K562 (cell line): ENCODE measurements at regions not wholly inside any gene's neighbourhood (a gene's known extent, or its start where the extent isn't known, plus 50 kb on each side); places are given as distances from the start of the nearest gene placed in this dataset.

Experiments used
- ATAC-seq: fragments of 200-7000 bp; cut with Tn5 transposase; 3 replicates; pipeline ENCODE4 v1.9.1; 2020; ENCODE audit warnings: moderate library complexity
- BruUV-seq: library from RNA; stranded (reverse); fragments of 400-500 nt; replicated peaks from 2 replicates; lab custom pipeline; 2021; lab: Mats Ljungman, UMichigan
- CTCF ChIA-PET: fragments of 300-600 bp; formaldehyde crosslinking; extraction: SDS; loops from one replicate; lab custom pipeline; 2021; ENCODE audit warnings: low intra/inter-chr PET ratio; lab: Yijun Ruan, JAX
- POLR2A ChIA-PET: fragments of 300-600, 350-650 bp; sonication (Branson Sonifier 250); formaldehyde crosslinking; extraction: SDS; loops from one replicate; lab custom pipeline; 2021; ENCODE audit warnings: antibody characterized with exemption, inconsistent platforms; lab: Yijun Ruan, JAX
- DNase-seq, 4 experiments: peaks; one replicate each; pipeline versions ENCODE4 v3.0.0 to v3.0.0-alpha.2; 2011 to 2018; ENCODE audit warnings: low spot score in 3 of 4, mixed read lengths in 3 of 4; ENCODE audit errors: extremely low read depth in 1 of 4
- FAIRE-seq: peaks from 2 replicates; lab custom pipeline; 2011; peaks lifted over from hg19 to GRCh38; lab: Jason Lieb, UNC
- H2AFZ ChIP-seq: 2 replicates; pipeline ENCODE4 v1.6.0; 2011; ENCODE audit warnings: low read depth, low read length, control low read depth, inconsistent platforms
- H3K27ac ChIP-seq: fragments of 200-600 bp; 3 replicates; pipeline ENCODE4 v1.8.0; 2011; ENCODE audit warnings: low read depth, mild to moderate bottlenecking, control low read depth, inconsistent platforms, low read length, moderate library complexity, mixed read lengths; ENCODE audit errors: extremely low read depth
- H3K27me3 ChIP-seq, 2 experiments: fragments of 300-600 bp in 1 of 2; 2 replicates in 1 of 2; 3 replicates in 1 of 2; pipeline versions ENCODE4 v1.6.0 to v1.8.0; 2011; ENCODE audit warnings: inconsistent platforms in 2 of 2, low read length in 2 of 2, mild to moderate bottlenecking in 1 of 2, mixed read lengths in 1 of 2, moderate library complexity in 1 of 2; ENCODE audit not compliant: control insufficient read depth in 2 of 2, insufficient read depth in 2 of 2
- H3K36me3 ChIP-seq: fragments of 300-600 bp; 3 replicates; pipeline ENCODE4 v1.8.0; 2011; ENCODE audit warnings: mild to moderate bottlenecking, low read length, inconsistent platforms; ENCODE audit not compliant: control insufficient read depth, insufficient read depth
- H3K4me1 ChIP-seq, 2 experiments: fragments of 200-600 bp in 1 of 2; replicated peaks in 1 of 2; 2 replicates in 1 of 2; 3 replicates in 1 of 2; pipeline versions ENCODE4 v1.5.1 to v1.8.0; 2011; ENCODE audit warnings: inconsistent platforms in 2 of 2, low read length in 2 of 2, mild to moderate bottlenecking in 1 of 2, mixed read lengths in 1 of 2, moderate library complexity in 1 of 2; ENCODE audit not compliant: control insufficient read depth in 2 of 2, insufficient read depth in 2 of 2
- H3K4me2 ChIP-seq: 2 replicates; pipeline ENCODE4 v1.6.1; 2011; ENCODE audit warnings: low read length, control low read depth, inconsistent platforms, mixed read lengths; ENCODE audit not compliant: insufficient read depth
- H3K4me3 ChIP-seq: fragments of 200-600 bp; sonication (generic), shearing (Covaris generic); 2 replicates; pipeline ENCODE4 v1.5.1; 2016; ENCODE audit warnings: control low read depth, inconsistent platforms
- H3K79me2 ChIP-seq: fragments of 200-600 bp; 3 replicates; pipeline ENCODE4 v1.8.0; 2011; ENCODE audit warnings: low read length, inconsistent platforms; ENCODE audit not compliant: control insufficient read depth, insufficient read depth
- H3K9ac ChIP-seq, 2 experiments: 2 replicates each; pipeline versions ENCODE4 v1.6.0 to v1.6.1; 2011; ENCODE audit warnings: low read depth in 2 of 2, low read length in 2 of 2, control low read depth in 1 of 2, inconsistent platforms in 1 of 2, mild to moderate bottlenecking in 1 of 2, mixed read lengths in 1 of 2; ENCODE audit not compliant: insufficient read depth in 1 of 2
- H3K9me1 ChIP-seq: one replicate; pipeline ENCODE4 v1.6.0; 2011; ENCODE audit warnings: inconsistent platforms, mild to moderate bottlenecking, low read length, moderate library complexity; ENCODE audit not compliant: control insufficient read depth, insufficient read depth
- H3K9me3 ChIP-seq: replicated peaks from 2 replicates; pipeline ENCODE4 v1.5.1; 2011; ENCODE audit warnings: low read depth, low read length, inconsistent platforms; ENCODE audit not compliant: control insufficient read depth, insufficient read depth
- H4K20me1 ChIP-seq: replicated peaks from 2 replicates; pipeline ENCODE4 v1.6.1; 2011; ENCODE audit warnings: low read length, inconsistent platforms, mixed read lengths; ENCODE audit not compliant: control insufficient read depth, insufficient read depth
- E2F6 ChIP-seq, 2 experiments: IDR thresholded peaks; 2 replicates each; pipeline ENCODE4 v1.6.1; 2011; ENCODE audit warnings: borderline replicate concordance in 1 of 2, control low read depth in 1 of 2, low read depth in 1 of 2, low read length in 1 of 2, mild to moderate bottlenecking in 1 of 2, mixed read lengths in 1 of 2, moderate library complexity in 1 of 2; ENCODE audit not compliant: insufficient read depth in 1 of 2, insufficient read length in 1 of 2, poor library complexity in 1 of 2, severe bottlenecking in 1 of 2; ENCODE audit errors: extremely low read depth in 1 of 2
- IFI16 ChIP-seq: fragments of 250-450 bp; sonication (Bioruptor Pico); IDR thresholded peaks from 2 replicates; pipeline ENCODE4 v2.1.2; 2022; ENCODE audit warnings: mild to moderate bottlenecking, inconsistent platforms
- TCFL5 ChIP-seq: fragments of 250-450 bp; sonication (Bioruptor Pico); conservative IDR thresholded peaks from 2 replicates; pipeline ENCODE4 v1.6.1; 2021; ENCODE audit warnings: mild to moderate bottlenecking, moderate library complexity, matching md5 sums
- WGBS: fragments of 100-300 bp; shearing (Covaris generic); methylation state at CpG from one replicate; pipeline ENCODE4 v1.1.6; 2016; ENCODE audit warnings: low coverage, mixed read lengths; ENCODE audit not compliant: insufficient coverage; ENCODE audit errors: missing lambda C conversion rate; 5-methylcytosine and 5-hydroxymethylcytosine counted together
- in situ Hi-C: fragments of 300-500 bp; cut with MboI; formaldehyde crosslinking; loops from 4 replicates; pipeline ENCODE4 v1.15.0; 2018; ENCODE audit warnings: inconsistent platforms, mixed read lengths
- intact Hi-C: fragments of 100-400 bp; cut with micrococcal nuclease; formaldehyde crosslinking; loops from 2 replicates; pipeline ENCODE4 v1.14.2; 2022
- TF ChIP-seq, protein P1 (sequence below): sonication (generic); formaldehyde crosslinking; IDR thresholded peaks from 2 replicates; pipeline ENCODE4 v1.8.1; 2023; ENCODE audit warnings: mild to moderate bottlenecking, missing genetic modification reagents

GRCh38 chr10:125565046-125565445, 117.9 kb downstream of the TEX36 start:
- no peak overlapping the region for H3K9ac ChIP-seq
- ChIA-PET POLR2A (no interaction called here), CTCF (no interaction called here)
- no peaks in the 10 kb centered on the region for H4K20me1 ChIP-seq
- H3K27me3 ChIP-seq, result no peaks in the 10 kb centered on the region; a peak in 1 of 5 replicates
- no peaks in the 10 kb centered on the region for H3K36me3 ChIP-seq
- no peaks in the 10 kb centered on the region for H3K4me1 ChIP-seq
- intact Hi-C loops, result no loop called here
- WGBS, result 1% methylated on average over 6 of the region's 6 CpGs
- H3K9me3 ChIP-seq, result no peaks in the 10 kb centered on the region
- H3K4me2 ChIP-seq, result no peak overlapping the region
- BruUV-seq, result no TSS peak
- FAIRE-seq (no peak), DNase-seq (no peak), ATAC-seq (no peak)
- no peak overlapping the region for H2AFZ ChIP-seq
- no peaks in the 10 kb centered on the region for H3K79me2 ChIP-seq
- TF ChIP-seq E2F6 (IDR thresholded peaks at IDR 0.05; ENCODE audit: borderline replicate concordance in 1 of 2, extremely low read depth in 1 of 2, insufficient read depth in 1 of 2, insufficient read length in 1 of 2, low read depth in 1 of 2, low read length in 1 of 2, poor library complexity in 1 of 2, severe bottlenecking in 1 of 2) (no peak), IFI16 (no peak), TCFL5 (CRISPR knock-in tag) (no peak)
- TF ChIP-seq, protein P1, sequence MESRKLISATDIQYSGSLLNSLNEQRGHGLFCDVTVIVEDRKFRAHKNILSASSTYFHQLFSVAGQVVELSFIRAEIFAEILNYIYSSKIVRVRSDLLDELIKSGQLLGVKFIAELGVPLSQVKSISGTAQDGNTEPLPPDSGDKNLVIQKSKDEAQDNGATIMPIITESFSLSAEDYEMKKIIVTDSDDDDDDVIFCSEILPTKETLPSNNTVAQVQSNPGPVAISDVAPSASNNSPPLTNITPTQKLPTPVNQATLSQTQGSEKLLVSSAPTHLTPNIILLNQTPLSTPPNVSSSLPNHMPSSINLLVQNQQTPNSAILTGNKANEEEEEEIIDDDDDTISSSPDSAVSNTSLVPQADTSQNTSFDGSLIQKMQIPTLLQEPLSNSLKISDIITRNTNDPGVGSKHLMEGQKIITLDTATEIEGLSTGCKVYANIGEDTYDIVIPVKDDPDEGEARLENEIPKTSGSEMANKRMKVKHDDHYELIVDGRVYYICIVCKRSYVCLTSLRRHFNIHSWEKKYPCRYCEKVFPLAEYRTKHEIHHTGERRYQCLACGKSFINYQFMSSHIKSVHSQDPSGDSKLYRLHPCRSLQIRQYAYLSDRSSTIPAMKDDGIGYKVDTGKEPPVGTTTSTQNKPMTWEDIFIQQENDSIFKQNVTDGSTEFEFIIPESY (CRISPR knock-in tag), result no peak
- no peaks in the 10 kb centered on the region for H3K9me1 ChIP-seq
- no peak overlapping the region for H3K27ac ChIP-seq
- no peak overlapping the region for H3K4me3 ChIP-seq
- in situ Hi-C loops, result no loop called here
